ENCODE measurements at regions not wholly inside any gene's neighbourhood (a gene's known extent, or its start where the extent isn't known, plus 50 kb on each side); places are given as distances from the start of the nearest gene placed in this dataset.

DNA sequence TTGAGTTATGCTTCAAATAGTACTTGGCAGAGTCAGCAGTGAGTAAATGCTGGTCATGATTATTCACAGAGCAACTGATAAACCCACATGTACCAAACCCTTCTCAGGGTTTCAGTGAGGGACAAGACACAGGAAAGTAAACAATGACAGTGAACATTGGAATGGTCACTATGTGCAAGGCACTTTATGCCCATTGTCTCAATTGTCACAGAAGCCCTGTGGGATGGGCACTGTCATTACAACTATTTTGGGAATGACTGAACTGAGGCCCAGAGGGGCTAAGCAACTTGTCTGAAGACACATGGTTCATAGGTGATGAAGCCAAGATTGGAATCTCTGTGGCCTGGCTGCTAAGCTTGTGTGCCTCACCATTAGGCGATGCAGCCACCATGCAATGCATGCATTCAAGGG lies 238.5 kb downstream of the RBM19 start (continued):
- TF ChIP-seq, protein P1, sequence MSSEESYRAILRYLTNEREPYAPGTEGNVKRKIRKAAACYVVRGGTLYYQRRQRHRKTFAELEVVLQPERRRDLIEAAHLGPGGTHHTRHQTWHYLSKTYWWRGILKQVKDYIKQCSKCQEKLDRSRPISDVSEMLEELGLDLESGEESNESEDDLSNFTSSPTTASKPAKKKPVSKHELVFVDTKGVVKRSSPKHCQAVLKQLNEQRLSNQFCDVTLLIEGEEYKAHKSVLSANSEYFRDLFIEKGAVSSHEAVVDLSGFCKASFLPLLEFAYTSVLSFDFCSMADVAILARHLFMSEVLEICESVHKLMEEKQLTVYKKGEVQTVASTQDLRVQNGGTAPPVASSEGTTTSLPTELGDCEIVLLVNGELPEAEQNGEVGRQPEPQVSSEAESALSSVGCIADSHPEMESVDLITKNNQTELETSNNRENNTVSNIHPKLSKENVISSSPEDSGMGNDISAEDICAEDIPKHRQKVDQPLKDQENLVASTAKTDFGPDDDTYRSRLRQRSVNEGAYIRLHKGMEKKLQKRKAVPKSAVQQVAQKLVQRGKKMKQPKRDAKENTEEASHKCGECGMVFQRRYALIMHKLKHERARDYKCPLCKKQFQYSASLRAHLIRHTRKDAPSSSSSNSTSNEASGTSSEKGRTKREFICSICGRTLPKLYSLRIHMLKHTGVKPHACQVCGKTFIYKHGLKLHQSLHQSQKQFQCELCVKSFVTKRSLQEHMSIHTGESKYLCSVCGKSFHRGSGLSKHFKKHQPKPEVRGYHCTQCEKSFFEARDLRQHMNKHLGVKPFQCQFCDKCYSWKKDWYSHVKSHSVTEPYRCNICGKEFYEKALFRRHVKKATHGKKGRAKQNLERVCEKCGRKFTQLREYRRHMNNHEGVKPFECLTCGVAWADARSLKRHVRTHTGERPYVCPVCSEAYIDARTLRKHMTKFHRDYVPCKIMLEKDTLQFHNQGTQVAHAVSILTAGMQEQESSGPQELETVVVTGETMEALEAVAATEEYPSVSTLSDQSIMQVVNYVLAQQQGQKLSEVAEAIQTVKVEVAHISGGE (tag by site-specific recombination; conservative IDR thresholded peaks at IDR 0.05; ENCODE audit: low read depth), result no peak
- no peak for TF ChIP-seq ZNF184 (tag by site-specific recombination; IDR thresholded peaks at IDR 0.05)
- TF ChIP-seq, protein P2, sequence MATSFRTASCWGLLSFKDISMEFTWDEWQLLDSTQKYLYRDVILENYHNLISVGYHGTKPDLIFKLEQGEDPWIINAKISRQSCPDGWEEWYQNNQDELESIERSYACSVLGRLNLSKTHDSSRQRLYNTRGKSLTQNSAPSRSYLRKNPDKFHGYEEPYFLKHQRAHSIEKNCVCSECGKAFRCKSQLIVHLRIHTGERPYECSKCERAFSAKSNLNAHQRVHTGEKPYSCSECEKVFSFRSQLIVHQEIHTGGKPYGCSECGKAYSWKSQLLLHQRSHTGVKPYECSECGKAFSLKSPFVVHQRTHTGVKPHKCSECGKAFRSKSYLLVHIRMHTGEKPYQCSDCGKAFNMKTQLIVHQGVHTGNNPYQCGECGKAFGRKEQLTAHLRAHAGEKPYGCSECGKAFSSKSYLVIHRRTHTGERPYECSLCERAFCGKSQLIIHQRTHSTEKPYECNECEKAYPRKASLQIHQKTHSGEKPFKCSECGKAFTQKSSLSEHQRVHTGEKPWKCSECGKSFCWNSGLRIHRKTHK (tag by site-specific recombination; IDR thresholded peaks at IDR 0.05), result no peak

DNA sequence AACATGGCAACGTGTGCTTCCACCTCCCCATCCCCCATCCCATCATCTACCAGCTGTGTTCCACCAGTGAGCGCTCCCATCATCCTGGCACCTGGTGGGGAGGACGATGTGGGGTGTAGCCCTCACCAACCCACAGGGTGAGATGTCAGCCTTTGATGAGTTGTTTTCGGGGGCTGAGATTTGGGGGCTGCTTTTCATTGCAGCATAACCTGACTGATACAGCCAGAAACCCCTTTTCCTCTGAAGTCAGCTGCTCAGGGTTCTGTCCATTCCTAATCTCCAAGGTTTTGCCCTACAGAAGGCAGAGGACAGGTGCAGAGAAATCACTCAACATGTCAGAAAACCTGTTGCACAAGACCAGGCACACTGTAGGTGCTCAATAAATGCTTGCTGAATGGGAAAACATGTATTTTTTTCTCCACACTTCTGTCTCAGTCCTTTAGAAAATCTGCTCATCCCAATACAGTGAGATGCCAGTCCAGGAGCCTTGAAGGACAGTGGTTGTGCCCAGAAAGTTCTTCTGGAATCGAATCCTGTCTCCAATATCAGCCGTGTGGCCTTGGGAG lies 239.8 kb downstream of the RBM19 start:
- no peak overlapping the region for H3K27ac ChIP-seq (ENCODE audit: extremely low read depth, low read depth, low read length)
- no peaks in the 10 kb centered on the region for H3K4me1 ChIP-seq (ENCODE audit: control insufficient read depth, insufficient read depth, low read length)
- POLR2A ChIA-PET, result no interaction called here
- H3K9me3 ChIP-seq (ENCODE audit: control insufficient read depth, insufficient read depth, low read depth, low read length), result no peaks in the 10 kb centered on the region
- TF ChIP-seq SCRT2 (tag by site-specific recombination; IDR thresholded peaks at IDR 0.05) (peak; percentile 63), ZNF37A (tag by site-specific recombination; IDR thresholded peaks at IDR 0.05) (no peak)
- H3K4me3 ChIP-seq (ENCODE audit: low read depth, low read length), result no peak overlapping the region
- CTCF ChIA-PET, result no interaction called here
- no peaks in the 10 kb centered on the region for H3K36me3 ChIP-seq (ENCODE audit: control insufficient read depth in 2 of 2, insufficient read depth in 1 of 2, low read length in 2 of 2)

DNA sequence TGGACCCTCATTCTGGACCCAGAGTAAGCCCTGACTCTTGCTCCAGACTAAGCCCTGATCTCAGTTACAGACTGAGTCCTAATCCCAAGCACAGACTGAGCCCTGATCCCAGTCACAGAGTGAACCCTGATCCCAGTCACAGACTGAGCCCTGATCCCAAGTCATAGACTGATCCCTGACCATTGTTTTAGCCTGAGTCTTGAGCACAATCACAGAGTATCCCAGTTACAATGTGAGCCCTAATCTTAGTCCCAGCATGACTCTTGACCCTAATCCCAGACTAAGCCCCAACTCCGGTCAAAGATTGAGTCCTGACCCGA lies 240.6 kb downstream of the RBM19 start:
- no peak overlapping the region for H3K27ac ChIP-seq (ENCODE audit: extremely low read depth, low read depth, low read length)
- ChIA-PET POLR2A (no interaction called here), CTCF (interaction anchor here (0.5 to 1.2 kb wide), 2 partner anchors 136 to 263 kb away, joined by 3 read pairs; no protein-coding TSS in a partner anchor)
- no peak overlapping the region for H3K4me3 ChIP-seq (ENCODE audit: low read depth, low read length)
- no peaks in the 10 kb centered on the region for H3K4me1 ChIP-seq (ENCODE audit: control insufficient read depth, insufficient read depth, low read length)
- no peaks in the 10 kb centered on the region for H3K36me3 ChIP-seq (ENCODE audit: control insufficient read depth in 2 of 2, insufficient read depth in 1 of 2, low read length in 2 of 2)
- no peaks in the 10 kb centered on the region for H3K9me3 ChIP-seq (ENCODE audit: control insufficient read depth, insufficient read depth, low read depth, low read length)
- TF ChIP-seq ZNF335 (tag by site-specific recombination; conservative IDR thresholded peaks at IDR 0.05) (no peak), BCL11A (tag by site-specific recombination; IDR thresholded peaks at IDR 0.05; ENCODE audit: low read depth) (no peak), ZNF133 (tag by site-specific recombination; IDR thresholded peaks at IDR 0.05) (no peak), ZNF146 (tag by site-specific recombination; IDR thresholded peaks at IDR 0.05) (no peak), ZBTB1 (tag by site-specific recombination; IDR thresholded peaks at IDR 0.05) (no peak), KLF9 (tag by site-specific recombination; IDR thresholded peaks at IDR 0.05; ENCODE audit: low read depth) (no peak), ZNF140 (tag by site-specific recombination; IDR thresholded peaks at IDR 0.05) (no peak)
- TF ChIP-seq, protein P3, sequence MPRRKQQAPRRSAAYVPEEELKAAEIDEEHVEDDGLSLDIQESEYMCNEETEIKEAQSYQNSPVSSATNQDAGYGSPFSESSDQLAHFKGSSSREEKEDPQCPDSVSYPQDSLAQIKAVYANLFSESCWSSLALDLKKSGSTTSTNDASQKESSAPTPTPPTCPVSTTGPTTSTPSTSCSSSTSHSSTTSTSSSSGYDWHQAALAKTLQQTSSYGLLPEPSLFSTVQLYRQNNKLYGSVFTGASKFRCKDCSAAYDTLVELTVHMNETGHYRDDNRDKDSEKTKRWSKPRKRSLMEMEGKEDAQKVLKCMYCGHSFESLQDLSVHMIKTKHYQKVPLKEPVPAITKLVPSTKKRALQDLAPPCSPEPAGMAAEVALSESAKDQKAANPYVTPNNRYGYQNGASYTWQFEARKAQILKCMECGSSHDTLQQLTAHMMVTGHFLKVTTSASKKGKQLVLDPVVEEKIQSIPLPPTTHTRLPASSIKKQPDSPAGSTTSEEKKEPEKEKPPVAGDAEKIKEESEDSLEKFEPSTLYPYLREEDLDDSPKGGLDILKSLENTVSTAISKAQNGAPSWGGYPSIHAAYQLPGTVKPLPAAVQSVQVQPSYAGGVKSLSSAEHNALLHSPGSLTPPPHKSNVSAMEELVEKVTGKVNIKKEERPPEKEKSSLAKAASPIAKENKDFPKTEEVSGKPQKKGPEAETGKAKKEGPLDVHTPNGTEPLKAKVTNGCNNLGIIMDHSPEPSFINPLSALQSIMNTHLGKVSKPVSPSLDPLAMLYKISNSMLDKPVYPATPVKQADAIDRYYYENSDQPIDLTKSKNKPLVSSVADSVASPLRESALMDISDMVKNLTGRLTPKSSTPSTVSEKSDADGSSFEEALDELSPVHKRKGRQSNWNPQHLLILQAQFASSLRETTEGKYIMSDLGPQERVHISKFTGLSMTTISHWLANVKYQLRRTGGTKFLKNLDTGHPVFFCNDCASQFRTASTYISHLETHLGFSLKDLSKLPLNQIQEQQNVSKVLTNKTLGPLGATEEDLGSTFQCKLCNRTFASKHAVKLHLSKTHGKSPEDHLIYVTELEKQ (tag by site-specific recombination; IDR thresholded peaks at IDR 0.05; ENCODE audit: borderline replicate concordance), result no peak
- TF ChIP-seq, protein P4, sequence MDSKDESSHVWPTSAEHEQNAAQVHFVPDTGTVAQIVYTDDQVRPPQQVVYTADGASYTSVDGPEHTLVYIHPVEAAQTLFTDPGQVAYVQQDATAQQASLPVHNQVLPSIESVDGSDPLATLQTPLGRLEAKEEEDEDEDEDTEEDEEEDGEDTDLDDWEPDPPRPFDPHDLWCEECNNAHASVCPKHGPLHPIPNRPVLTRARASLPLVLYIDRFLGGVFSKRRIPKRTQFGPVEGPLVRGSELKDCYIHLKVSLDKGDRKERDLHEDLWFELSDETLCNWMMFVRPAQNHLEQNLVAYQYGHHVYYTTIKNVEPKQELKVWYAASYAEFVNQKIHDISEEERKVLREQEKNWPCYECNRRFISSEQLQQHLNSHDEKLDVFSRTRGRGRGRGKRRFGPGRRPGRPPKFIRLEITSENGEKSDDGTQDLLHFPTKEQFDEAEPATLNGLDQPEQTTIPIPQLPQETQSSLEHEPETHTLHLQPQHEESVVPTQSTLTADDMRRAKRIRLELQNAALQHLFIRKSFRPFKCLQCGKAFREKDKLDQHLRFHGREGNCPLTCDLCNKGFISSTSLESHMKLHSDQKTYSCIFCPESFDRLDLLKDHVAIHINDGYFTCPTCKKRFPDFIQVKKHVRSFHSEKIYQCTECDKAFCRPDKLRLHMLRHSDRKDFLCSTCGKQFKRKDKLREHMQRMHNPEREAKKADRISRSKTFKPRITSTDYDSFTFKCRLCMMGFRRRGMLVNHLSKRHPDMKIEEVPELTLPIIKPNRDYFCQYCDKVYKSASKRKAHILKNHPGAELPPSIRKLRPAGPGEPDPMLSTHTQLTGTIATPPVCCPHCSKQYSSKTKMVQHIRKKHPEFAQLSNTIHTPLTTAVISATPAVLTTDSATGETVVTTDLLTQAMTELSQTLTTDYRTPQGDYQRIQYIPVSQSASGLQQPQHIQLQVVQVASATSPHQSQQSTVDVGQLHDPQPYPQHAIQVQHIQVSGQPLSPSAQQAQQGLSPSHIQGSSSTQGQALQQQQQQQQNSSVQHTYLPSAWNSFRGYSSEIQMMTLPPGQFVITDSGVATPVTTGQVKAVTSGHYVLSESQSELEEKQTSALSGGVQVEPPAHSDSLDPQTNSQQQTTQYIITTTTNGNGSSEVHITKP (tag by site-specific recombination; IDR thresholded peaks at IDR 0.05), result no peak
- TF ChIP-seq, protein P5, sequence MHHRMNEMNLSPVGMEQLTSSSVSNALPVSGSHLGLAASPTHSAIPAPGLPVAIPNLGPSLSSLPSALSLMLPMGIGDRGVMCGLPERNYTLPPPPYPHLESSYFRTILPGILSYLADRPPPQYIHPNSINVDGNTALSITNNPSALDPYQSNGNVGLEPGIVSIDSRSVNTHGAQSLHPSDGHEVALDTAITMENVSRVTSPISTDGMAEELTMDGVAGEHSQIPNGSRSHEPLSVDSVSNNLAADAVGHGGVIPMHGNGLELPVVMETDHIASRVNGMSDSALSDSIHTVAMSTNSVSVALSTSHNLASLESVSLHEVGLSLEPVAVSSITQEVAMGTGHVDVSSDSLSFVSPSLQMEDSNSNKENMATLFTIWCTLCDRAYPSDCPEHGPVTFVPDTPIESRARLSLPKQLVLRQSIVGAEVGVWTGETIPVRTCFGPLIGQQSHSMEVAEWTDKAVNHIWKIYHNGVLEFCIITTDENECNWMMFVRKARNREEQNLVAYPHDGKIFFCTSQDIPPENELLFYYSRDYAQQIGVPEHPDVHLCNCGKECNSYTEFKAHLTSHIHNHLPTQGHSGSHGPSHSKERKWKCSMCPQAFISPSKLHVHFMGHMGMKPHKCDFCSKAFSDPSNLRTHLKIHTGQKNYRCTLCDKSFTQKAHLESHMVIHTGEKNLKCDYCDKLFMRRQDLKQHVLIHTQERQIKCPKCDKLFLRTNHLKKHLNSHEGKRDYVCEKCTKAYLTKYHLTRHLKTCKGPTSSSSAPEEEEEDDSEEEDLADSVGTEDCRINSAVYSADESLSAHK (tag by site-specific recombination; IDR thresholded peaks at IDR 0.05), result no peak
- TF ChIP-seq, protein P6, sequence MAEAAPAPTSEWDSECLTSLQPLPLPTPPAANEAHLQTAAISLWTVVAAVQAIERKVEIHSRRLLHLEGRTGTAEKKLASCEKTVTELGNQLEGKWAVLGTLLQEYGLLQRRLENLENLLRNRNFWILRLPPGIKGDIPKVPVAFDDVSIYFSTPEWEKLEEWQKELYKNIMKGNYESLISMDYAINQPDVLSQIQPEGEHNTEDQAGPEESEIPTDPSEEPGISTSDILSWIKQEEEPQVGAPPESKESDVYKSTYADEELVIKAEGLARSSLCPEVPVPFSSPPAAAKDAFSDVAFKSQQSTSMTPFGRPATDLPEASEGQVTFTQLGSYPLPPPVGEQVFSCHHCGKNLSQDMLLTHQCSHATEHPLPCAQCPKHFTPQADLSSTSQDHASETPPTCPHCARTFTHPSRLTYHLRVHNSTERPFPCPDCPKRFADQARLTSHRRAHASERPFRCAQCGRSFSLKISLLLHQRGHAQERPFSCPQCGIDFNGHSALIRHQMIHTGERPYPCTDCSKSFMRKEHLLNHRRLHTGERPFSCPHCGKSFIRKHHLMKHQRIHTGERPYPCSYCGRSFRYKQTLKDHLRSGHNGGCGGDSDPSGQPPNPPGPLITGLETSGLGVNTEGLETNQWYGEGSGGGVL (tag by site-specific recombination; IDR thresholded peaks at IDR 0.05), result no peak

Measured in HEK293 (cell line).